Liver (tissue), 7 donors: ENCODE measurements at regions not wholly inside any gene's neighbourhood (a gene's known extent, or its start where the extent isn't known, plus 50 kb on each side); places are given as distances from the start of the nearest gene placed in this dataset.

Experiments
- DNase-seq: peaks from one replicate; pipeline ENCODE4 v3.0.0-alpha.2; 2017; ENCODE audit warnings: low spot score
- H3K27ac ChIP-seq, 2 donors: one replicate each; pipeline ENCODE4 v1.7.0; 2013; ENCODE audit warnings: inconsistent platforms in 2 of 2, low read length in 2 of 2, control low read depth in 1 of 2, low read depth in 1 of 2, mild to moderate bottlenecking in 1 of 2
- H3K27me3 ChIP-seq, 4 donors: one replicate each; pipeline versions ENCODE4 v1.6.1 to v1.7.0; 2013; ENCODE audit warnings: low read length in 3 of 4, inconsistent platforms in 1 of 4, mild to moderate bottlenecking in 1 of 4, moderate library complexity in 1 of 4; ENCODE audit not compliant: control insufficient read depth in 4 of 4, insufficient read depth in 4 of 4
- H3K36me3 ChIP-seq, 4 donors: one replicate each; pipeline versions ENCODE4 v1.6.1 to v1.7.0; 2013; ENCODE audit warnings: low read length in 3 of 4, mild to moderate bottlenecking in 3 of 4, low read depth in 1 of 4, moderate library complexity in 1 of 4; ENCODE audit not compliant: control insufficient read depth in 4 of 4, insufficient read depth in 3 of 4
- H3K4me1 ChIP-seq, 4 donors: one replicate each; pipeline versions ENCODE4 v1.6.1 to v1.7.0; 2013; ENCODE audit warnings: low read length in 3 of 4, mild to moderate bottlenecking in 3 of 4, moderate library complexity in 1 of 4; ENCODE audit not compliant: control insufficient read depth in 4 of 4, insufficient read depth in 4 of 4
- H3K4me3 ChIP-seq, 3 donors: one replicate each; pipeline versions ENCODE4 v1.6.1 to v1.7.0; 2013; ENCODE audit warnings: low read length in 3 of 3, control low read depth in 1 of 3, low read depth in 1 of 3, mild to moderate bottlenecking in 1 of 3
- H3K9ac ChIP-seq, 2 donors: one replicate each; pipeline ENCODE4 v1.7.0; 2013; ENCODE audit warnings: low read length in 2 of 2, mild to moderate bottlenecking in 2 of 2, moderate library complexity in 2 of 2, control low read depth in 1 of 2, low read depth in 1 of 2
- H3K9me3 ChIP-seq, 4 donors: one replicate each; pipeline versions ENCODE4 v1.6.1 to v1.7.0; 2013; ENCODE audit warnings: low read length in 3 of 4; ENCODE audit not compliant: control insufficient read depth in 4 of 4
- ATF3 ChIP-seq: IDR thresholded peaks from 2 replicates; pipeline ENCODE4 v1.6.1; 2016; ENCODE audit warnings: antibody characterized with exemption
- FOXA1 ChIP-seq: IDR thresholded peaks from 2 replicates; pipeline ENCODE4 v1.6.1; 2016; ENCODE audit warnings: antibody characterized with exemption
- FOXA2 ChIP-seq: IDR thresholded peaks from 2 replicates; pipeline ENCODE4 v1.6.1; 2016; ENCODE audit warnings: antibody characterized with exemption
- HNF4A ChIP-seq, 2 donors: conservative IDR thresholded peaks; 2 replicates each; pipeline ENCODE4 v1.6.1; 2016; ENCODE audit warnings: antibody characterized with exemption in 2 of 2, mild to moderate bottlenecking in 2 of 2
- HNF4G ChIP-seq: IDR thresholded peaks from 2 replicates; pipeline ENCODE4 v1.6.1; 2016; ENCODE audit warnings: antibody characterized with exemption
- JUND ChIP-seq, 2 donors: IDR thresholded peaks; 2 replicates each; pipeline ENCODE4 v1.6.1; 2016; ENCODE audit warnings: antibody characterized with exemption in 2 of 2
- MAX ChIP-seq: IDR thresholded peaks from 2 replicates; pipeline ENCODE4 v1.6.1; 2016; ENCODE audit warnings: antibody characterized with exemption
- NR2F2 ChIP-seq: IDR thresholded peaks from 2 replicates; pipeline ENCODE4 v1.6.1; 2016; ENCODE audit warnings: antibody characterized with exemption
- RAD21 ChIP-seq, 2 donors: IDR thresholded peaks; 2 replicates each; pipeline ENCODE4 v1.6.1; 2016; ENCODE audit warnings: antibody characterized with exemption in 2 of 2, mild to moderate bottlenecking in 2 of 2
- REST ChIP-seq: IDR thresholded peaks from 2 replicates; pipeline ENCODE4 v1.6.1; 2016; ENCODE audit warnings: antibody characterized with exemption, mild to moderate bottlenecking
- RXRA ChIP-seq, 2 donors: IDR thresholded peaks; 2 replicates each; pipeline ENCODE4 v1.6.1; 2017 to 2018; ENCODE audit warnings: antibody characterized with exemption in 2 of 2, mild to moderate bottlenecking in 1 of 2
- ZBTB33 ChIP-seq: IDR thresholded peaks from 2 replicates; pipeline ENCODE4 v1.6.1; 2016; ENCODE audit warnings: antibody characterized with exemption
- WGBS: extraction: QIAGEN DNeasy Blood & Tissue Kit; methylation state at CpG from one replicate; pipeline ENCODE4 v1.1.7; 2013; 5-methylcytosine and 5-hydroxymethylcytosine counted together
- donor health status: healthy.
- donor health status: healthy.
- donor health status: healthy.
- donor health status: healthy.

- TF ChIP-seq ZBTB33: no peak
- no peak for TF ChIP-seq FOXA1
- TF ChIP-seq MAX: no peak
- no peak for TF ChIP-seq RXRA (IDR thresholded peaks at IDR 0.05)
Observed at GRCh38 chr22:27159016-27159415, 501.6 kb downstream of the MIAT start (continued).

GRCh38 chr22:27159716-27160295 lies 502.4 kb downstream of the MIAT start:
- no peak overlapping the region for H3K27ac ChIP-seq
- peaks cover 0 to 6% (median 0%) of the 10 kb centered on the region in 4 donors for H3K27me3 ChIP-seq
- no peak overlapping the region for H3K4me3 ChIP-seq
- H3K36me3 ChIP-seq: no peaks in the 10 kb centered on the region
- no peaks in the 10 kb centered on the region for H3K9me3 ChIP-seq
- no peak overlapping the region for H3K9ac ChIP-seq
- no peak for TF ChIP-seq REST
- no peak for TF ChIP-seq RAD21 (IDR thresholded peaks at IDR 0.05)
- no peak for TF ChIP-seq NR2F2
- TF ChIP-seq RXRA (IDR thresholded peaks at IDR 0.05): no peak
- TF ChIP-seq FOXA2: no peak
- TF ChIP-seq FOXA1: no peak
- TF ChIP-seq HNF4G: no peak
- no peak for TF ChIP-seq ATF3
- no peak for TF ChIP-seq HNF4A (conservative IDR thresholded peaks at IDR 0.05)
- no peak for TF ChIP-seq MAX
- WGBS: 65% methylated on average over 10 of the region's 10 CpGs
- no peaks in the 10 kb centered on the region for H3K4me1 ChIP-seq
- DNase-seq: no peak

- no peak for DNase-seq
- no peak overlapping the region for H3K27ac ChIP-seq
- H3K9ac ChIP-seq: no peak overlapping the region
- H3K27me3 ChIP-seq: peaks cover 0 to 6% (median 1%) of the 10 kb centered on the region in 4 donors
- 70% methylated on average over 6 of the region's 6 CpGs for WGBS
- no peak overlapping the region for H3K4me3 ChIP-seq
- no peaks in the 10 kb centered on the region for H3K4me1 ChIP-seq
- H3K36me3 ChIP-seq: no peaks in the 10 kb centered on the region
- no peaks in the 10 kb centered on the region for H3K9me3 ChIP-seq
- no peak for TF ChIP-seq JUND (IDR thresholded peaks at IDR 0.05)
Observed at GRCh38 chr22:27163162-27164137, 506.1 kb downstream of the MIAT start.
